ENCODE measurements at regions not wholly inside any gene's neighbourhood (a gene's known extent, or its start where the extent isn't known, plus 50 kb on each side); places are given as distances from the start of the nearest gene placed in this dataset.

GRCh38 chr7:155963771-155964195, 151.5 kb upstream of the SHH start:
- Histone ChIP-seq H3K36me3 (ENCODE audit: insufficient read depth, low read length) (no peaks in the 10 kb centered on the region), H3K27ac (ENCODE audit: low read depth, low read length) (no peak overlapping the region), H3K4me1 (ENCODE audit: insufficient read depth, low read length) (no peaks in the 10 kb centered on the region), H3K27me3 (ENCODE audit: insufficient read depth, low read length) (no peaks in the 10 kb centered on the region), H3K4me3 (ENCODE audit: insufficient read depth, low read length) (no peak overlapping the region), H3K9me3 (ENCODE audit: low read depth, low read length) (no peaks in the 10 kb centered on the region), H3K4me2 (ENCODE audit: insufficient read depth, low read length) (no peak overlapping the region), H4K20me1 (ENCODE audit: insufficient read depth, low read length) (no peaks in the 10 kb centered on the region), H3K79me2 (ENCODE audit: insufficient read depth, low read length) (no peaks in the 10 kb centered on the region), H2AFZ (ENCODE audit: low read length) (no peak overlapping the region)
- DNase-seq (ENCODE audit: insufficient read length, low spot score, missing footprints): no peak
- no peak for TF ChIP-seq CTCF (IDR thresholded peaks at IDR 0.05; ENCODE audit: extremely low read depth, low read depth, low read length)

- Histone ChIP-seq H3K4me1 (ENCODE audit: insufficient read depth, low read length) (no peaks in the 10 kb centered on the region), H3K4me3 (ENCODE audit: insufficient read depth, low read length) (no peak overlapping the region), H3K27me3 (ENCODE audit: insufficient read depth, low read length) (no peaks in the 10 kb centered on the region), H3K9me3 (ENCODE audit: low read depth, low read length) (no peaks in the 10 kb centered on the region), H3K79me2 (ENCODE audit: insufficient read depth, low read length) (no peaks in the 10 kb centered on the region), H2AFZ (ENCODE audit: low read length) (no peak overlapping the region), H3K36me3 (ENCODE audit: insufficient read depth, low read length) (no peaks in the 10 kb centered on the region), H4K20me1 (ENCODE audit: insufficient read depth, low read length) (no peaks in the 10 kb centered on the region), H3K4me2 (ENCODE audit: insufficient read depth, low read length) (no peak overlapping the region), H3K27ac (ENCODE audit: low read depth, low read length) (no peak overlapping the region)
- no peak for DNase-seq (ENCODE audit: insufficient read length, low spot score, missing footprints)
- no peak for TF ChIP-seq CTCF (IDR thresholded peaks at IDR 0.05; ENCODE audit: extremely low read depth, low read depth, low read length)
Measured at GRCh38 chr7:155963356-155963755, 151.1 kb upstream of the SHH start.

- H3K4me2 ChIP-seq (ENCODE audit: insufficient read depth, low read length): no peak overlapping the region
- no peaks in the 10 kb centered on the region for H3K79me2 ChIP-seq (ENCODE audit: insufficient read depth, low read length)
- no peaks in the 10 kb centered on the region for H3K36me3 ChIP-seq (ENCODE audit: insufficient read depth, low read length)
- no peak overlapping the region for H3K27ac ChIP-seq (ENCODE audit: low read depth, low read length)
- H3K4me3 ChIP-seq (ENCODE audit: insufficient read depth, low read length): no peak overlapping the region
- no peak for TF ChIP-seq CTCF (IDR thresholded peaks at IDR 0.05; ENCODE audit: extremely low read depth, low read depth, low read length)
- DNase-seq (ENCODE audit: insufficient read length, low spot score, missing footprints): no peak
- no peak overlapping the region for H2AFZ ChIP-seq (ENCODE audit: low read length)
- H3K27me3 ChIP-seq (ENCODE audit: insufficient read depth, low read length): no peaks in the 10 kb centered on the region
- H3K9me3 ChIP-seq (ENCODE audit: low read depth, low read length): no peaks in the 10 kb centered on the region
- no peaks in the 10 kb centered on the region for H4K20me1 ChIP-seq (ENCODE audit: insufficient read depth, low read length)
- H3K4me1 ChIP-seq (ENCODE audit: insufficient read depth, low read length): no peaks in the 10 kb centered on the region
Measured at GRCh38 chr7:155962968-155963300, 150.7 kb upstream of the SHH start.

- peak; percentile 90 for DNase-seq (ENCODE audit: insufficient read length, low spot score, missing footprints)
Measured at GRCh38 chr7:155962191-155962967, 150.1 kb upstream of the SHH start.

More at GRCh38 chr7:155962191-155962967, 150.1 kb upstream of the SHH start:
- Histone ChIP-seq H3K27ac (ENCODE audit: low read depth, low read length) (no peak overlapping the region), H3K27me3 (ENCODE audit: insufficient read depth, low read length) (no peaks in the 10 kb centered on the region), H3K4me1 (ENCODE audit: insufficient read depth, low read length) (no peaks in the 10 kb centered on the region), H2AFZ (ENCODE audit: low read length) (no peak overlapping the region), H3K4me3 (ENCODE audit: insufficient read depth, low read length) (no peak overlapping the region), H4K20me1 (ENCODE audit: insufficient read depth, low read length) (no peaks in the 10 kb centered on the region), H3K79me2 (ENCODE audit: insufficient read depth, low read length) (no peaks in the 10 kb centered on the region), H3K4me2 (ENCODE audit: insufficient read depth, low read length) (no peak overlapping the region), H3K9me3 (ENCODE audit: low read depth, low read length) (no peaks in the 10 kb centered on the region), H3K36me3 (ENCODE audit: insufficient read depth, low read length) (no peaks in the 10 kb centered on the region)
- TF ChIP-seq CTCF (IDR thresholded peaks at IDR 0.05; ENCODE audit: extremely low read depth, low read depth, low read length): no peak

All from osteoblast (primary cell).